ENCODE measurements at regions not wholly inside any gene's neighbourhood (a gene's known extent, or its start where the extent isn't known, plus 50 kb on each side); places are given as distances from the start of the nearest gene placed in this dataset.

- TF ChIP-seq ZNF274 (IDR thresholded peaks at IDR 0.05; ENCODE audit: low read depth, low read length): no peak
- no peak for TF ChIP-seq YY1 (IDR thresholded peaks at IDR 0.05; ENCODE audit: insufficient read depth, insufficient read length)
- no peak for TF ChIP-seq SUZ12 (IDR thresholded peaks at IDR 0.05; ENCODE audit: extremely low read depth, insufficient read depth, insufficient read length)
These were observed 56.4 kb upstream of the PCBP1 start for GRCh38 chr2:70030724-70031420.

All from NT2/D1 (cell line).